Cardiac muscle cell (in vitro differentiated cells and primary cell): ENCODE measurements at regions not wholly inside any gene's neighbourhood (a gene's known extent, or its start where the extent isn't known, plus 50 kb on each side); places are given as distances from the start of the nearest gene placed in this dataset.
"Not testable (repeated sequence)": the region's sequence is repeated elsewhere in the genome, so short reads cannot be mapped to it uniquely, and the experiment has no call there.

Source experiments
- DNase-seq, 2 donors: peaks; one replicate each; pipeline versions ENCODE4 v3.0.0 to v3.0.0-alpha.2; 2010 to 2017; ENCODE audit warnings: low read depth in 1 of 2, low spot score in 1 of 2
- H3K27ac ChIP-seq: fragments of 200-600 bp; sonication (generic); 2 replicates; pipeline ENCODE4 v1.5.1; 2016
- H3K27me3 ChIP-seq: fragments of 200-600 bp; sonication (generic); 2 replicates; pipeline ENCODE4 v1.6.0; 2016; ENCODE audit warnings: control low read depth
- H3K36me3 ChIP-seq: fragments of 200-600 bp; sonication (generic); 2 replicates; pipeline ENCODE4 v1.5.1; 2016; ENCODE audit warnings: control low read depth
- H3K4me1 ChIP-seq: fragments of 200-600 bp; sonication (generic); 2 replicates; pipeline ENCODE4 v1.8.1; 2017; ENCODE audit warnings: low read depth, mild to moderate bottlenecking, mixed run types
- H3K4me3 ChIP-seq: fragments of 200-600 bp; sonication (generic); 2 replicates; pipeline ENCODE4 v1.5.1; 2016; ENCODE audit warnings: mild to moderate bottlenecking
- H3K9me3 ChIP-seq: fragments of 200-600 bp; sonication (generic); 2 replicates; pipeline ENCODE4 v1.5.1; 2017; ENCODE audit warnings: low read depth, mild to moderate bottlenecking, control low read depth
- CTCF ChIP-seq: IDR thresholded peaks from 2 replicates; pipeline ENCODE4 v1.5.1; 2012; ENCODE audit warnings: low read depth, mild to moderate bottlenecking, low read length

GRCh38 chr11:116328851-116329250 is 443.9 kb downstream of the BUD13 start:
- Histone ChIP-seq H3K27ac (no peak overlapping the region), H3K9me3 (no peaks in the 10 kb centered on the region), H3K4me3 (no peak overlapping the region), H3K36me3 (no peaks in the 10 kb centered on the region), H3K27me3 (no peaks in the 10 kb centered on the region), H3K4me1 (no peaks in the 10 kb centered on the region)
- DNase-seq: no peak
- TF ChIP-seq CTCF: no peak

- Histone ChIP-seq H3K4me1 (no peaks in the 10 kb centered on the region), H3K4me3 (no peak overlapping the region)
- no peak for TF ChIP-seq CTCF
Observed at GRCh38 chr11:116328391-116328790, 444.4 kb downstream of the BUD13 start.

GRCh38 chr11:116326146-116326545 is 446.6 kb downstream of the BUD13 start:
- DNase-seq: no peak
- H3K4me1 ChIP-seq: no peaks in the 10 kb centered on the region
- no peaks in the 10 kb centered on the region for H3K36me3 ChIP-seq
- H3K9me3 ChIP-seq: no peaks in the 10 kb centered on the region
- TF ChIP-seq CTCF: no peak
- no peak overlapping the region for H3K27ac ChIP-seq
- H3K4me3 ChIP-seq: no peak overlapping the region
- no peaks in the 10 kb centered on the region for H3K27me3 ChIP-seq

More at GRCh38 chr11:116328391-116328790, 444.4 kb downstream of the BUD13 start:
- no peaks in the 10 kb centered on the region for H3K27me3 ChIP-seq
- no peak for DNase-seq
- H3K27ac ChIP-seq: no peak overlapping the region
- no peaks in the 10 kb centered on the region for H3K36me3 ChIP-seq
- H3K9me3 ChIP-seq: no peaks in the 10 kb centered on the region

GRCh38 chr11:116325247-116325646 is 447.5 kb downstream of the BUD13 start:
- Histone ChIP-seq H3K9me3 (no peaks in the 10 kb centered on the region), H3K4me3 (no peak overlapping the region), H3K36me3 (no peaks in the 10 kb centered on the region), H3K27ac (no peak overlapping the region), H3K4me1 (no peaks in the 10 kb centered on the region), H3K27me3 (no peaks in the 10 kb centered on the region)
- no peak for DNase-seq
- TF ChIP-seq CTCF: no peak

GRCh38 chr11:116324077-116324476 is 448.7 kb downstream of the BUD13 start:
- not testable (repeated sequence) for H3K27me3 ChIP-seq, H3K27ac ChIP-seq, DNase-seq, H3K9me3 ChIP-seq, H3K4me1 ChIP-seq, H3K4me3 ChIP-seq, H3K36me3 ChIP-seq

- Histone ChIP-seq H3K4me1 (no peaks in the 10 kb centered on the region), H3K27me3 (no peaks in the 10 kb centered on the region), H3K9me3 (no peaks in the 10 kb centered on the region), H3K27ac (no peak overlapping the region), H3K4me3 (no peak overlapping the region), H3K36me3 (no peaks in the 10 kb centered on the region)
- TF ChIP-seq CTCF: no peak
- DNase-seq: no peak
Observed at GRCh38 chr11:116317212-116317611, 455.6 kb downstream of the BUD13 start.
